ENCODE measurements at regions not wholly inside any gene's neighbourhood (a gene's known extent, or its start where the extent isn't known, plus 50 kb on each side); places are given as distances from the start of the nearest gene placed in this dataset.

DNA sequence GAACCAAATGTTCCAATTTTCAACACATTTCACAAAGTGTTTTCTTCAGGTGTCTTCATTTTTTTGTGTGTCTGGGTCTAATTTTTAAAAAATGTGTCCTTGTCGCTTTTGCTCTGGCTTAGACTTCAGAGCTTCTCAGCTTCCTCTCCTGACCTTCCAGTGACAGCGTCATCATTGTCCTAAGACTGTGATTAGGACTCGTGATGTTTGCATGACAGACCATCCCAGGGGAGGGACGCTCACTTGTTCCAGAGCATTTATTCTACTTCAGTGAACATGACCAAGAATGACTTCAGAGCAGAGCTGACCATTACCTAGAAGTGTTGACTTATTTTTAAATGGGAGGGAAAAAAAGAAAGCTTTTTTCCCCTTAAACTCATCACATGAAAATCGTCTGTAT, 591.9 kb downstream of the IRS1 start:
- TF ChIP-seq, protein P1, sequence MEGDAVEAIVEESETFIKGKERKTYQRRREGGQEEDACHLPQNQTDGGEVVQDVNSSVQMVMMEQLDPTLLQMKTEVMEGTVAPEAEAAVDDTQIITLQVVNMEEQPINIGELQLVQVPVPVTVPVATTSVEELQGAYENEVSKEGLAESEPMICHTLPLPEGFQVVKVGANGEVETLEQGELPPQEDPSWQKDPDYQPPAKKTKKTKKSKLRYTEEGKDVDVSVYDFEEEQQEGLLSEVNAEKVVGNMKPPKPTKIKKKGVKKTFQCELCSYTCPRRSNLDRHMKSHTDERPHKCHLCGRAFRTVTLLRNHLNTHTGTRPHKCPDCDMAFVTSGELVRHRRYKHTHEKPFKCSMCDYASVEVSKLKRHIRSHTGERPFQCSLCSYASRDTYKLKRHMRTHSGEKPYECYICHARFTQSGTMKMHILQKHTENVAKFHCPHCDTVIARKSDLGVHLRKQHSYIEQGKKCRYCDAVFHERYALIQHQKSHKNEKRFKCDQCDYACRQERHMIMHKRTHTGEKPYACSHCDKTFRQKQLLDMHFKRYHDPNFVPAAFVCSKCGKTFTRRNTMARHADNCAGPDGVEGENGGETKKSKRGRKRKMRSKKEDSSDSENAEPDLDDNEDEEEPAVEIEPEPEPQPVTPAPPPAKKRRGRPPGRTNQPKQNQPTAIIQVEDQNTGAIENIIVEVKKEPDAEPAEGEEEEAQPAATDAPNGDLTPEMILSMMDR (IDR thresholded peaks at IDR 0.05), result no peak

DNA sequence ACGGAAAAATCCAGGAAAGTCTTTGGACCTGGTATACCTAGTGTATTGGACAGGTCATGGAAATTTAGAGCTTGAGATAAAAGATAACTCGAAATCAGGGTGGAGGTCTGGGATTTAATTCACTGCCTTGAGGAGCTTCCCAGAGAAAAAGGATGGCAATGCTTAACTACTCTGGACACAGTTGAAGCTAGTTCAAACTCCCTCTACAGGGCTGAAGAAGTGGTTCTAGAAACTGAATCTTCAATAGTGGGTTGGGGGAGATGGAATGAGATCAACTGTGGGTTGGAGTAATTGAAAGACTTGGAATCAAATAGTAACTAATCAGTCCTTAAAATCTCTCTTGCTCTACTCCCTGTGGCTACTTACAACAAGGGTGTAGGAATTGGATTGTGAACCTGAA, 600.1 kb downstream of the IRS1 start:
- TF ChIP-seq, protein P1 (IDR thresholded peaks at IDR 0.05), result no peak

DNA sequence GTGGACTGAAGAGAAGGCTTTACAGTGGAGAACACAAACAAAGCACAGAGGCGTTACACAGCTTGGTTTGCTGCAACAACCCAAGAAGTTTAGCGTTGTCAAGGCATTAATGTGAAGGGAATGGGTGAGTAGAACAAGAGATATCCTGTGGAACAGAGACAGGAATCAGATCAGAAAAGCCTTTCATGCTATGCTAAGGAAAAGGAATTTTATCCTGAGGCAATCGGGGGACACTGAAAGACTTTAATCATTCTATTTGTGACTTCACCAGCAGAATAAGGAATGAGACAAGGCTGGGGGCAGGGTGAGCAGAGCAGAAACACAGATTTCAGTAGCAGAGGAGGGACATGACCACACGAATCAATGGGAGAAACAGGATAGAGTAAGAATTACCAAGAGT, 600.7 kb downstream of the IRS1 start:
- TF ChIP-seq, protein P1 (IDR thresholded peaks at IDR 0.05), result no peak

DNA sequence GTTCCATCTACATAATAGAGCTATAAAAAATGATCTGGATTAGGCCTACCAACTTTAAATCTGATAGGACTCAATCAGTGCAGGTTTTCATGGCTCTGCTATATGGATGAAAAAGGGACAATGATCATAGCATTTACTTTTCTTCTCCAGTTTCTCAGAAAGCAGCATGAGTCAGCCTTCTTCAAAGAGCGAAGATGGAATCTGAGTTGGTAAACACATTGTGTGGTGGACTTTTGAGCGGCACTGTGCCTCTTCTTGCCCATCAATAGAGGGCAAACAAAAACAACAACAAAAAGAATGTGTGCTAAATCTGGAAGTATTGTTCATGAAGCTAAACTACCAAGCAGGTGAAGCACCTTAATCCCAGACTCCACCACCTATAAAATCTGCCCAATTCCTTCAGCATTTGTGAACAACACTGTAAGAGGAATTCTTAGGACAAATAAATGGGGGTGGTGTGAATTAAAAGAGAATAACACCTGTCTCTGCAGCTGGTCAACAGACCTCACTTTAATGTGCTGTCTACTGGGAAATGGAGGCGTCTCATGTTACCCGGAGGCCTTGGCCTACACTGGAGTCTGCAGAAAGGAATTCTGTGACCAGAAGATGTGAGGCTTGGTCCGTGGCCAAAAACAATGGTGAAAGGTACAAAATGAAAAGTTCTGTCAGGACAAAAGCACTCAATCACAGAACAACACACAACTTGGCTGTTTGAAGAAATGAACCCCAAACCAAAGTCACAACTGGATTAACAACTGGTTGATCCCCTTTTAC, 609.0 kb downstream of the IRS1 start:
- TF ChIP-seq, protein P1 (IDR thresholded peaks at IDR 0.05), result no peak

DNA sequence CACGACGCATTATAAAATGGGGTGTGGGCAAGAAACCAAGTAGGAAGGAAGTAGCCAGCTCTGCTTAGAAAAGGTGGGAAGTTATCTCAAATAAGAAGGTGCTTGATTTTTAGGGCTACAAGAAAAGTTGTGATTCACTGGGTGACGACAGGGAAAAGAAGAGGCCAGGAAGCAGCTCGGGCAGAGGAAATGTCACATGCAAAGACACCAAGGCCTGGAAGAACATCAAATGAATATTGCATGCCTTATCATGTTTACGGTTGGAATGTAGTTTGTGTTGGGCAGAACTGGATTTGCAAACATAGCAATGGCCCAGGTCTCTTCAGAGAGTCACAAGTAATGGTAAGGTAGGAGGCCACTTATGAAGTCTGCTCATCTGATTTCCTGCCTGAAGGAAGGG, 610.6 kb downstream of the IRS1 start:
- TF ChIP-seq, protein P1 (IDR thresholded peaks at IDR 0.05), result no peak

DNA sequence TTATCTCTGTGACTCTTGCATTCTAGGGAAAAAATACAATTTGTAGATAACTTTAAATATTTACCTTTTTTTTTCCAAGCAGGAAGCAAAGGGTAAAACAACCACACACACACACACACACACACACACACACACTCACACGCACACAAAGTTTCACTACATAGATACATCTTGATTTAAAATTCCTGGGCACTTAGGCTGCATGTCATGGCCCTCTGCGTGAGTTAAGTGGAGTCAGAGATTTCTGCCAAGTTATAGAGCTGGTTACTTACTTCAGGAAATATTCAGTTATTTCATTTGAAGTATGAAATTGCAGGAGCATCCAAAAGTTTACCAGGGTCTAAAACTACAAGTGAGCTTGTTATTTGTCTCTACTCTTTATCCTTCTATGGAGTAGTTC, 612.0 kb downstream of the IRS1 start:
- TF ChIP-seq, protein P1 (IDR thresholded peaks at IDR 0.05), result no peak

DNA sequence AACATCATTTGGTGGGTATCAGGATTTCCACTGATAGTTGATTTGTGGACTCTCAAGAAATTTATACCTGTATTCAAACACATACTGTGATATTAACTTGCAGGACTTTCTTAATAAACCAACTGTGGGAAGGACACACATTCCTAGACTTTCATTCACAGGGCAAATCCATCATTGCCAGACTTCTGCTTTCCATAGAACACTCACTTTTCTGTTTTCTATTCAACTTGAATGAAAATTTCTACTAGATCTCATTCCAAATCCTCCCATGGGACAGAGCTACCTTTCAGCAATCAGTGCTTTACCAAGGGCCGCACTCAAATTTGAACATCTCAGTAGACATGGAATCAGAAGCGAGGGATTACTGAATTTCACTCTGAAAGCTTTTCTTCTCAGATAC, 612.5 kb downstream of the IRS1 start:
- TF ChIP-seq, protein P1 (IDR thresholded peaks at IDR 0.05), result no peak
